ENCODE measurements at regions not wholly inside any gene's neighbourhood (a gene's known extent, or its start where the extent isn't known, plus 50 kb on each side); places are given as distances from the start of the nearest gene placed in this dataset.
A peak's percentile ranks its signal among the peaks of the same experiment; 100 is the strongest.

DNA sequence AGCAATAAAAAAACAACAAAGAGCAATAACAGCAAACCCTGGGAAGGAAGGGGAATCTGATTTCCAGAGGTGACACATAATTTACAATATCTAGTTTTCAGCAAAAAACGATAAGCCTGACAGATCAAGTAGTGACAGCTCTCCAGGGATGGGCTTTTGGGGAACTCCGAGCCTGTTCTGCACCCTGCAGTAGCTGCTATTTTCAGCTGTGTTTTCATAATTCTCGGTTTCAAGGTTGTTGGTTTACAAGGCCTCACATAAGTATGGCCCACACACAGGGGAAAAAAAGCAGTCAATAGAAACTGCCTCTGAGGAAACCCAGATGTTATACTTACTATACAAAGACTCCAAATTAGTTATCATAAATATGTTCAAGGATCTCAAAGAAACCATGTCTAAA, 67.7 kb upstream of the CTLA4 start:
- no peaks in the 10 kb centered on the region for H4K20me1 ChIP-seq (ENCODE audit: insufficient read depth, low read length)
- Mint-ChIP-seq H3K36me3 (peaks cover 3 to 10% of the 10 kb centered on the region in 2 donors), H3K27me3 (ENCODE audit: low read depth in 3 of 3) (no peaks in the 10 kb centered on the region), H3K27ac (peak overlapping the region in 1 of 7 donors; percentile 12), H3K4me3 (no peak overlapping the region), H3K4me1 (peaks cover 59% of the 10 kb centered on the region), H3K9me3 (peaks cover 0 to 6% (median 3%) of the 10 kb centered on the region in 7 donors)
- H3K36me3 ChIP-seq (replicated peaks in 1 of 2; ENCODE audit: control insufficient read depth in 1 of 2, insufficient read depth in 2 of 2, low read length in 2 of 2): no peaks in the 10 kb centered on the region
- H3K4me1 ChIP-seq (ENCODE audit: control insufficient read depth in 1 of 2, insufficient read depth in 2 of 2, low read length in 2 of 2): peaks cover 30 to 43% of the 10 kb centered on the region in 2 donors
- H3K4me2 ChIP-seq (replicated peaks; ENCODE audit: extremely low read depth, low read length, poor library complexity, severe bottlenecking): no peak overlapping the region
- no peak overlapping the region for H3K4me3 ChIP-seq (replicated peaks in 1 of 3; ENCODE audit: low read depth in 2 of 3, low read length in 3 of 3)
- H3K9ac ChIP-seq (ENCODE audit: insufficient read depth, low read length, poor library complexity, severe bottlenecking): no peak overlapping the region
- no peak overlapping the region for H3K27ac ChIP-seq (ENCODE audit: low read depth in 1 of 2, low read length in 2 of 2)
- DNase-seq: no peak
- 76% methylated on average over 2 of the region's 3 CpGs for WGBS (ENCODE audit: insufficient coverage)
- no peaks in the 10 kb centered on the region for H3K79me2 ChIP-seq (ENCODE audit: insufficient read depth, low read length)
- intact Hi-C loops (cut with micrococcal nuclease): loop anchor here in 1 of 2 donors (5.0 kb wide), 1 partner anchor 107 kb away; no protein-coding TSS in a partner anchor
- H3K9me3 ChIP-seq (replicated peaks in 1 of 2; ENCODE audit: control insufficient read depth in 1 of 2, insufficient read depth in 1 of 2, low read length in 2 of 2): no peaks in the 10 kb centered on the region
- H3K27me3 ChIP-seq (ENCODE audit: control insufficient read depth in 2 of 2, insufficient read depth in 2 of 2, low read length in 2 of 2): no peaks in the 10 kb centered on the region
- TF ChIP-seq, protein P1, sequence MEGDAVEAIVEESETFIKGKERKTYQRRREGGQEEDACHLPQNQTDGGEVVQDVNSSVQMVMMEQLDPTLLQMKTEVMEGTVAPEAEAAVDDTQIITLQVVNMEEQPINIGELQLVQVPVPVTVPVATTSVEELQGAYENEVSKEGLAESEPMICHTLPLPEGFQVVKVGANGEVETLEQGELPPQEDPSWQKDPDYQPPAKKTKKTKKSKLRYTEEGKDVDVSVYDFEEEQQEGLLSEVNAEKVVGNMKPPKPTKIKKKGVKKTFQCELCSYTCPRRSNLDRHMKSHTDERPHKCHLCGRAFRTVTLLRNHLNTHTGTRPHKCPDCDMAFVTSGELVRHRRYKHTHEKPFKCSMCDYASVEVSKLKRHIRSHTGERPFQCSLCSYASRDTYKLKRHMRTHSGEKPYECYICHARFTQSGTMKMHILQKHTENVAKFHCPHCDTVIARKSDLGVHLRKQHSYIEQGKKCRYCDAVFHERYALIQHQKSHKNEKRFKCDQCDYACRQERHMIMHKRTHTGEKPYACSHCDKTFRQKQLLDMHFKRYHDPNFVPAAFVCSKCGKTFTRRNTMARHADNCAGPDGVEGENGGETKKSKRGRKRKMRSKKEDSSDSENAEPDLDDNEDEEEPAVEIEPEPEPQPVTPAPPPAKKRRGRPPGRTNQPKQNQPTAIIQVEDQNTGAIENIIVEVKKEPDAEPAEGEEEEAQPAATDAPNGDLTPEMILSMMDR (IDR thresholded peaks at IDR 0.05): no peak
- H2AFZ ChIP-seq (ENCODE audit: insufficient read depth, low read depth, low read length, poor library complexity, severe bottlenecking): no peak overlapping the region

DNA sequence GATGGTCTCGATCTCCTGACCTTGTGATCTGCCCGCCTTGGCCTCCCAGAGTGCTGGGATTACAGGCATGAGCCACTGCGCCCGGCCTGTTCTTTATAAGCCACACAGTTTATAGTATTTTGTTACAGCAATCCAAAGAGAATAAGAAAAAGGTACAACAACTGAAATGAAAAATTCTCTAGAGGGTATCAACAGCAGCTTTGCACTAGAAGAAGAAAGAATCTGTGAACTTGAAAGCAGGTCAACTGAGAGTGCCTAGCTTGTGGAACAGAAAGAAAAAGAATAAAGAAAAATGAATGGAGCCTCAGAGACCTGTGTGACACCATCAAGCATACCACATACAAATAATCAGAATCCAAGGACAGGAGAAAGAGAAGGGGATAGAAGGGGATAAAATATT, 66.8 kb upstream of the CTLA4 start:
- no peaks in the 10 kb centered on the region for H3K36me3 ChIP-seq (replicated peaks in 1 of 2; ENCODE audit: control insufficient read depth in 1 of 2, insufficient read depth in 2 of 2, low read length in 2 of 2)
- no peak overlapping the region for H3K27ac ChIP-seq (ENCODE audit: low read depth in 1 of 2, low read length in 2 of 2)
- peaks cover 54% of the 10 kb centered on the region for H3K4me1 Mint-ChIP-seq
- no peaks in the 10 kb centered on the region for H3K27me3 ChIP-seq (ENCODE audit: control insufficient read depth in 2 of 2, insufficient read depth in 2 of 2, low read length in 2 of 2)
- no peak overlapping the region for H2AFZ ChIP-seq (ENCODE audit: insufficient read depth, low read depth, low read length, poor library complexity, severe bottlenecking)
- no peak overlapping the region for H3K4me3 ChIP-seq (replicated peaks in 1 of 3; ENCODE audit: low read depth in 2 of 3, low read length in 3 of 3)
- H3K36me3 Mint-ChIP-seq: peaks cover 3 to 10% of the 10 kb centered on the region in 2 donors
- intact Hi-C loops (cut with micrococcal nuclease): no loop called here
- no peaks in the 10 kb centered on the region for H3K27me3 Mint-ChIP-seq (ENCODE audit: low read depth in 3 of 3)
- no CpG with 5 or more reads among the region's 4 CpGs for WGBS (ENCODE audit: insufficient coverage)
- H3K9me3 ChIP-seq (replicated peaks in 1 of 2; ENCODE audit: control insufficient read depth in 1 of 2, insufficient read depth in 1 of 2, low read length in 2 of 2): peaks cover 0 to 4% of the 10 kb centered on the region in 2 donors
- peaks cover 4 to 10% (median 6%) of the 10 kb centered on the region in 7 donors for H3K9me3 Mint-ChIP-seq
- DNase-seq: no peak
- no peaks in the 10 kb centered on the region for H4K20me1 ChIP-seq (ENCODE audit: insufficient read depth, low read length)
- no peak overlapping the region for H3K4me2 ChIP-seq (replicated peaks; ENCODE audit: extremely low read depth, low read length, poor library complexity, severe bottlenecking)
- H3K79me2 ChIP-seq (ENCODE audit: insufficient read depth, low read length): no peaks in the 10 kb centered on the region
- peak overlapping the region in 4 of 7 donors; percentile 8 to 26 (median 10) for H3K27ac Mint-ChIP-seq
- no peak overlapping the region for H3K9ac ChIP-seq (ENCODE audit: insufficient read depth, low read length, poor library complexity, severe bottlenecking)
- TF ChIP-seq, protein P1 (IDR thresholded peaks at IDR 0.05): no peak
- H3K4me3 Mint-ChIP-seq: no peak overlapping the region
- H3K4me1 ChIP-seq (ENCODE audit: control insufficient read depth in 1 of 2, insufficient read depth in 2 of 2, low read length in 2 of 2): peaks cover 26 to 41% of the 10 kb centered on the region in 2 donors

Data from CD14-positive monocyte (primary cell).